CD14-positive monocyte (primary cell): ENCODE measurements at regions not wholly inside any gene's neighbourhood (a gene's known extent, or its start where the extent isn't known, plus 50 kb on each side); places are given as distances from the start of the nearest gene placed in this dataset.

Source experiments
- DNase-seq, 3 donors: peaks; one replicate each; pipeline ENCODE4 v3.0.0-alpha.2; 2011 to 2022
- H2AFZ ChIP-seq: 2 replicates; pipeline ENCODE4 v1.6.0; 2012; ENCODE audit warnings: mild to moderate bottlenecking, low read depth, low read length, inconsistent platforms; ENCODE audit not compliant: insufficient read depth, poor library complexity, severe bottlenecking
- H3K27ac ChIP-seq, 2 donors: 1 replicate in 1 of 2; 2 replicates in 1 of 2; pipeline ENCODE4 v1.5.1; 2012 to 2013; ENCODE audit warnings: low read length in 2 of 2, control low read depth in 1 of 2, inconsistent platforms in 1 of 2, low read depth in 1 of 2, mild to moderate bottlenecking in 1 of 2
- H3K27me3 ChIP-seq, 2 donors: one replicate each; pipeline versions ENCODE4 v1.6.0 to v1.6.1; 2011 to 2013; ENCODE audit warnings: low read length in 2 of 2; ENCODE audit not compliant: control insufficient read depth in 2 of 2, insufficient read depth in 2 of 2
- H3K36me3 ChIP-seq, 2 donors: replicated peaks in 1 of 2; 1 replicate in 1 of 2; 2 replicates in 1 of 2; pipeline versions ENCODE4 v1.5.1 to v1.6.1; 2012 to 2013; ENCODE audit warnings: low read length in 2 of 2, control low read depth in 1 of 2, inconsistent platforms in 1 of 2, mild to moderate bottlenecking in 1 of 2; ENCODE audit not compliant: insufficient read depth in 2 of 2, control insufficient read depth in 1 of 2
- H3K4me1 ChIP-seq, 2 donors: 1 replicate in 1 of 2; 2 replicates in 1 of 2; pipeline versions ENCODE4 v1.5.1 to v1.6.1; 2012 to 2013; ENCODE audit warnings: low read length in 2 of 2, control low read depth in 1 of 2, inconsistent platforms in 1 of 2, mild to moderate bottlenecking in 1 of 2, moderate library complexity in 1 of 2; ENCODE audit not compliant: insufficient read depth in 2 of 2, control insufficient read depth in 1 of 2
- H3K4me2 ChIP-seq: replicated peaks from 2 replicates; pipeline ENCODE3; 2012; ENCODE audit warnings: low read length, moderate library complexity, mild to moderate bottlenecking; ENCODE audit not compliant: poor library complexity, severe bottlenecking; ENCODE audit errors: extremely low read depth
- H3K4me3 ChIP-seq, 3 experiments: fragments of 200-600 bp in 1 of 3; sonication (generic) in 1 of 3; replicated peaks in 1 of 3; 1 replicate in 2 of 3; 2 replicates in 1 of 3; pipeline ENCODE4 v1.5.1; 2011 to 2013; ENCODE audit warnings: low read length in 3 of 3, mild to moderate bottlenecking in 3 of 3, control low read depth in 2 of 3, low read depth in 2 of 3, inconsistent platforms in 1 of 3, moderate library complexity in 1 of 3
- H3K79me2 ChIP-seq: 2 replicates; pipeline ENCODE4 v1.6.0; 2012; ENCODE audit warnings: mild to moderate bottlenecking, control low read depth, inconsistent platforms, low read length, moderate library complexity; ENCODE audit not compliant: insufficient read depth
- H3K9ac ChIP-seq: 2 replicates; pipeline ENCODE4 v1.6.0; 2017; ENCODE audit warnings: low read length, mild to moderate bottlenecking; ENCODE audit not compliant: insufficient read depth, poor library complexity, severe bottlenecking
- H3K9me3 ChIP-seq, 2 donors: replicated peaks in 1 of 2; 1 replicate in 1 of 2; 2 replicates in 1 of 2; pipeline versions ENCODE4 v1.5.1 to v1.6.1; 2012 to 2013; ENCODE audit warnings: low read length in 2 of 2, control low read depth in 1 of 2; ENCODE audit not compliant: control insufficient read depth in 1 of 2, insufficient read depth in 1 of 2
- H4K20me1 ChIP-seq: 2 replicates; pipeline ENCODE4 v1.6.0; 2012; ENCODE audit warnings: mild to moderate bottlenecking, low read length, control low read depth, moderate library complexity; ENCODE audit not compliant: insufficient read depth
- H3K27ac Mint-ChIP-seq, 7 donors: one replicate each; pipeline ENCODE4 v1.8.0; 2020; ENCODE audit warnings: mild to moderate bottlenecking in 7 of 7, mixed read lengths in 7 of 7, moderate library complexity in 6 of 7, inconsistent platforms in 2 of 7
- H3K27me3 Mint-ChIP-seq, 3 donors: one replicate each; pipeline ENCODE4 v1.8.0; 2021 to 2022; ENCODE audit warnings: low read depth in 3 of 3, mild to moderate bottlenecking in 3 of 3, mixed read lengths in 3 of 3, moderate library complexity in 3 of 3, inconsistent platforms in 1 of 3
- H3K36me3 Mint-ChIP-seq, 2 donors: one replicate each; pipeline ENCODE4 v1.8.0; 2020; ENCODE audit warnings: mixed read lengths in 2 of 2, inconsistent platforms in 1 of 2, mild to moderate bottlenecking in 1 of 2
- H3K4me1 Mint-ChIP-seq: one replicate; pipeline ENCODE4 v1.8.0; 2020; ENCODE audit warnings: mild to moderate bottlenecking, mixed read lengths
- H3K4me3 Mint-ChIP-seq, 2 donors: one replicate each; pipeline ENCODE4 v1.8.0; 2020; ENCODE audit warnings: mild to moderate bottlenecking in 2 of 2, mixed read lengths in 2 of 2, moderate library complexity in 1 of 2
- H3K9me3 Mint-ChIP-seq, 7 donors: one replicate each; pipeline ENCODE4 v1.8.0; 2020 to 2022; ENCODE audit warnings: mixed read lengths in 7 of 7, mild to moderate bottlenecking in 6 of 7, moderate library complexity in 6 of 7, inconsistent platforms in 2 of 7
- CTCF ChIP-seq: fragments of 200-600 bp; IDR thresholded peaks from one replicate; pipeline ENCODE4 v1.8.0; 2022; ENCODE audit warnings: antibody characterized with exemption, mild to moderate bottlenecking
- WGBS: methylation state at CpG from one replicate; pipeline ENCODE4 v1.1.5; 2013; ENCODE audit warnings: missing lambda C conversion rate; ENCODE audit not compliant: insufficient coverage; 5-methylcytosine and 5-hydroxymethylcytosine counted together
- intact Hi-C, 2 donors: fragments of 100-400 bp; cut with micrococcal nuclease; formaldehyde crosslinking; loops; one replicate each; pipeline versions ENCODE4 v1.15.0 to v1.15.1; 2023

- TF ChIP-seq CTCF: no peak
- intact Hi-C loops: no loop called here
- no peak overlapping the region for H2AFZ ChIP-seq
- DNase-seq: no peak
- H3K27ac ChIP-seq: no peak overlapping the region
- H3K4me3 Mint-ChIP-seq: no peak overlapping the region
- no peak overlapping the region for H3K27ac Mint-ChIP-seq
- no peaks in the 10 kb centered on the region for H3K36me3 ChIP-seq
- H3K4me3 ChIP-seq: no peak overlapping the region
- H3K27me3 ChIP-seq: no peaks in the 10 kb centered on the region
- H4K20me1 ChIP-seq: no peaks in the 10 kb centered on the region
- H3K9me3 Mint-ChIP-seq: peaks cover 0 to 2% (median 0%) of the 10 kb centered on the region in 7 donors
- 90% methylated on average over 11 of the region's 11 CpGs for WGBS
- H3K79me2 ChIP-seq: no peaks in the 10 kb centered on the region
- peaks cover 0 to 2% (median 0%) of the 10 kb centered on the region in 3 donors for H3K27me3 Mint-ChIP-seq
- no peaks in the 10 kb centered on the region for H3K4me1 Mint-ChIP-seq
- no peak overlapping the region for H3K9ac ChIP-seq
- no peaks in the 10 kb centered on the region for H3K4me1 ChIP-seq
- no peaks in the 10 kb centered on the region for H3K9me3 ChIP-seq
- H3K36me3 Mint-ChIP-seq: no peaks in the 10 kb centered on the region
- no peak overlapping the region for H3K4me2 ChIP-seq
Measured at GRCh38 chr2:486371-486770, 190.8 kb downstream of the TMEM18 start.

GRCh38 chr2:481388-481787, 193.5 kb upstream of the ALKAL2 start:
- Mint-ChIP-seq H3K4me1 (no peaks in the 10 kb centered on the region), H3K4me3 (no peak overlapping the region), H3K36me3 (no peaks in the 10 kb centered on the region), H3K27ac (no peak overlapping the region), H3K27me3 (peaks cover 0 to under 1% (median 0%) of the 10 kb centered on the region in 3 donors), H3K9me3 (peaks cover 0 to 2% (median 0%) of the 10 kb centered on the region in 7 donors)
- Histone ChIP-seq H3K9ac (no peak overlapping the region), H3K4me3 (no peak overlapping the region), H3K79me2 (no peaks in the 10 kb centered on the region), H3K9me3 (no peaks in the 10 kb centered on the region), H3K4me1 (no peaks in the 10 kb centered on the region), H3K27ac (no peak overlapping the region), H4K20me1 (no peaks in the 10 kb centered on the region), H3K27me3 (no peaks in the 10 kb centered on the region), H3K36me3 (no peaks in the 10 kb centered on the region), H2AFZ (no peak overlapping the region), H3K4me2 (no peak overlapping the region)
- no peak for TF ChIP-seq CTCF
- no peak for DNase-seq
- intact Hi-C loops: no loop called here
- WGBS: 94% methylated on average over 14 of the region's 16 CpGs
